H1 (cell line): ENCODE measurements at regions not wholly inside any gene's neighbourhood (a gene's known extent, or its start where the extent isn't known, plus 50 kb on each side); places are given as distances from the start of the nearest gene placed in this dataset.

Source experiments
- CTCF ChIA-PET: fragments of 300-600 bp; sonication (Branson Sonifier 250); formaldehyde crosslinking; loops from one replicate; lab custom pipeline; 2021; ENCODE audit not compliant: partially characterized antibody; lab: Charles Lee
- POLR2A ChIA-PET: fragments of 300-600 bp; sonication (Branson Sonifier 250); formaldehyde crosslinking; loops from one replicate; lab custom pipeline; 2021; ENCODE audit warnings: inconsistent platforms; ENCODE audit not compliant: partially characterized antibody; lab: Charles Lee
- DNase-seq, 2 experiments: peaks; one replicate each; pipeline versions ENCODE4 v3.0.0 to v3.0.0-alpha.2; 2010 to 2022; ENCODE audit warnings: low spot score in 2 of 2, low read depth in 1 of 2, mixed read lengths in 1 of 2
- FAIRE-seq: peaks from 2 replicates; lab custom pipeline; 2011; peaks lifted over from hg19 to GRCh38; lab: Jason Lieb, UNC
- H2AFZ ChIP-seq: 2 replicates; pipeline ENCODE4 v1.8.1; 2012; ENCODE audit warnings: low read length, inconsistent platforms
- H2AK5ac ChIP-seq: 2 replicates; pipeline ENCODE4 v1.6.1; 2013; ENCODE audit warnings: low read depth, low read length
- H2BK120ac ChIP-seq: replicated peaks from 2 replicates; pipeline ENCODE3; 2013; ENCODE audit warnings: low read depth, low read length, inconsistent platforms
- H2BK12ac ChIP-seq: 2 replicates; pipeline ENCODE4 v1.6.1; 2013; ENCODE audit warnings: low read depth, low read length
- H2BK15ac ChIP-seq: 2 replicates; pipeline ENCODE4 v1.6.1; 2013; ENCODE audit warnings: low read length
- H2BK20ac ChIP-seq: 2 replicates; pipeline ENCODE4 v1.6.1; 2013; ENCODE audit warnings: low read length
- H2BK5ac ChIP-seq: 2 replicates; pipeline ENCODE4 v1.6.1; 2013; ENCODE audit warnings: low read depth, low read length
- H3K14ac ChIP-seq: 2 replicates; pipeline ENCODE4 v1.6.1; 2013; ENCODE audit warnings: inconsistent platforms; ENCODE audit not compliant: insufficient read length
- H3K18ac ChIP-seq: 2 replicates; pipeline ENCODE4 v1.6.1; 2013; ENCODE audit warnings: low read length; ENCODE audit errors: extremely low read depth
- H3K23ac ChIP-seq: 2 replicates; pipeline ENCODE4 v1.6.1; 2013; ENCODE audit warnings: inconsistent platforms; ENCODE audit not compliant: insufficient read length
- H3K23me2 ChIP-seq: 2 replicates; pipeline ENCODE4 v1.6.1; 2013; ENCODE audit warnings: low read depth, low read length
- H3K27ac ChIP-seq: 2 replicates; pipeline ENCODE4 v1.6.1; 2011; ENCODE audit warnings: low read depth, low read length, inconsistent platforms
- H3K27me3 ChIP-seq, 4 experiments: replicated peaks in 1 of 4; 1 replicate in 1 of 4; 2 replicates in 3 of 4; pipeline versions ENCODE4 v1.6.1 to v1.8.1; 2011 to 2013; ENCODE audit warnings: low read length in 3 of 4, mild to moderate bottlenecking in 3 of 4, inconsistent platforms in 2 of 4, mixed read lengths in 2 of 4, moderate library complexity in 1 of 4; ENCODE audit not compliant: control insufficient read depth in 3 of 4, insufficient read depth in 3 of 4; ENCODE audit errors: extremely low read depth in 1 of 4
- H3K36me3 ChIP-seq, 4 experiments: 2 replicates each; pipeline versions ENCODE4 v1.6.1 to v1.8.1; 2011 to 2013; ENCODE audit warnings: mild to moderate bottlenecking in 4 of 4, low read length in 3 of 4, moderate library complexity in 2 of 4, control low read depth in 1 of 4, inconsistent platforms in 1 of 4; ENCODE audit not compliant: insufficient read depth in 4 of 4, control insufficient read depth in 2 of 4
- H3K4ac ChIP-seq: replicated peaks from 2 replicates; pipeline ENCODE3; 2013; ENCODE audit warnings: low read length, low read depth, mixed read lengths, inconsistent platforms; ENCODE audit not compliant: insufficient read length
- H3K4me1 ChIP-seq, 4 experiments: replicated peaks in 1 of 4; 1 replicate in 1 of 4; 2 replicates in 3 of 4; pipeline versions ENCODE4 v1.6.1 to v1.8.1; 2011 to 2013; ENCODE audit warnings: low read length in 3 of 4, inconsistent platforms in 2 of 4, mixed read lengths in 1 of 4; ENCODE audit not compliant: insufficient read depth in 4 of 4, control insufficient read depth in 3 of 4
- H3K4me2 ChIP-seq, 2 experiments: 2 replicates each; pipeline versions ENCODE4 v1.6.1 to v1.8.1; 2011 to 2013; ENCODE audit warnings: low read depth in 2 of 2, low read length in 2 of 2, control low read depth in 1 of 2, inconsistent platforms in 1 of 2, mild to moderate bottlenecking in 1 of 2; ENCODE audit not compliant: insufficient read depth in 1 of 2
- H3K4me3 ChIP-seq, 4 experiments: fragments of 200-600, 300-600 bp in 1 of 4; sonication (generic), shearing (Covaris generic), sonication (Bioruptor Twin) in 1 of 4; 2 replicates each; pipeline versions ENCODE4 v1.5.1 to v1.8.1; 2011 to 2016; ENCODE audit warnings: low read length in 4 of 4, low read depth in 3 of 4, control low read depth in 2 of 4, inconsistent platforms in 2 of 4, mild to moderate bottlenecking in 2 of 4, mixed read lengths in 1 of 4, moderate library complexity in 1 of 4; ENCODE audit not compliant: insufficient read depth in 2 of 4; ENCODE audit errors: extremely low read depth in 1 of 4
- H3K56ac ChIP-seq: replicated peaks from 2 replicates; pipeline ENCODE3; 2013; ENCODE audit warnings: low read depth, mild to moderate bottlenecking, mixed read lengths, low read length, inconsistent platforms; ENCODE audit not compliant: insufficient read length
- H3K79me1 ChIP-seq: 2 replicates; pipeline ENCODE4 v1.6.1; 2013; ENCODE audit warnings: low read depth, low read length, control low read depth
- H3K79me2 ChIP-seq, 2 experiments: 2 replicates each; pipeline versions ENCODE4 v1.6.1 to v1.8.1; 2012 to 2013; ENCODE audit warnings: low read length in 2 of 2, mild to moderate bottlenecking in 2 of 2, inconsistent platforms in 1 of 2; ENCODE audit not compliant: insufficient read depth in 2 of 2, control insufficient read depth in 1 of 2
- H3K9ac ChIP-seq, 4 experiments: replicated peaks in 1 of 4; 1 replicate in 1 of 4; 2 replicates in 3 of 4; pipeline versions ENCODE4 v1.6.1 to v1.8.1; 2011 to 2013; ENCODE audit warnings: low read depth in 3 of 4, low read length in 3 of 4, control low read depth in 2 of 4, mild to moderate bottlenecking in 2 of 4, moderate library complexity in 2 of 4, inconsistent platforms in 1 of 4; ENCODE audit errors: extremely low read depth in 1 of 4
- H3K9me3 ChIP-seq, 2 experiments: 2 replicates each; pipeline versions ENCODE4 v1.6.1 to v1.8.1; 2012 to 2013; ENCODE audit warnings: mild to moderate bottlenecking in 2 of 2, moderate library complexity in 2 of 2, control low read depth in 1 of 2, inconsistent platforms in 1 of 2, low read depth in 1 of 2, low read length in 1 of 2, mixed read lengths in 1 of 2; ENCODE audit not compliant: insufficient read depth in 2 of 2
- H4K20me1 ChIP-seq, 2 experiments: replicated peaks in 1 of 2; 2 replicates each; pipeline versions ENCODE3 to v1.8.1; 2011 to 2013; ENCODE audit warnings: inconsistent platforms in 2 of 2, low read length in 2 of 2, mild to moderate bottlenecking in 1 of 2; ENCODE audit not compliant: insufficient read depth in 2 of 2, control insufficient read depth in 1 of 2
- H4K5ac ChIP-seq: 2 replicates; pipeline ENCODE4 v1.6.1; 2013; ENCODE audit warnings: low read length, low read depth, mixed read lengths, inconsistent platforms; ENCODE audit not compliant: insufficient read length
- H4K8ac ChIP-seq: 2 replicates; pipeline ENCODE4 v1.8.0; 2013; ENCODE audit warnings: mild to moderate bottlenecking, moderate library complexity, low read length, inconsistent platforms; ENCODE audit not compliant: insufficient read depth; ENCODE audit errors: extremely low read depth
- H4K91ac ChIP-seq: replicated peaks from 2 replicates; pipeline ENCODE3; 2013; ENCODE audit warnings: low read length, mixed read lengths, inconsistent platforms; ENCODE audit not compliant: insufficient read length
- MAX ChIP-seq: IDR thresholded peaks from 2 replicates; pipeline ENCODE4 v1.6.1; 2012; ENCODE audit warnings: inconsistent platforms
- SIX5 ChIP-seq: IDR thresholded peaks from 2 replicates; pipeline ENCODE4 v1.6.1; 2011; ENCODE audit warnings: mild to moderate bottlenecking, low read depth, low read length

- DNase-seq (no peak), FAIRE-seq (no peak)
- H4K20me1 ChIP-seq, result no peaks in the 10 kb centered on the region
- CTCF ChIA-PET, result interaction anchor here (0.9 kb wide), 1 partner anchor 380 kb away, joined by 4 read pairs; no protein-coding TSS in a partner anchor
- no peak overlapping the region for H3K18ac ChIP-seq
- H2BK5ac ChIP-seq, result no peak overlapping the region
- no peak overlapping the region for H3K27ac ChIP-seq
- H2BK15ac ChIP-seq, result no peak overlapping the region
- no peak overlapping the region for H3K4me2 ChIP-seq
- H4K5ac ChIP-seq, result no peak overlapping the region
- H4K91ac ChIP-seq, result no peak overlapping the region
- POLR2A ChIA-PET, result no interaction called here
- H3K9me3 ChIP-seq, result no peaks in the 10 kb centered on the region
- H3K9ac ChIP-seq, result no peak overlapping the region
- H2AFZ ChIP-seq, result no peak overlapping the region
- H3K4ac ChIP-seq, result no peak overlapping the region
- H3K23ac ChIP-seq, result no peak overlapping the region
- H3K4me1 ChIP-seq, result no peaks in the 10 kb centered on the region
- H3K4me3 ChIP-seq, result no peak overlapping the region
- H3K79me2 ChIP-seq, result no peaks in the 10 kb centered on the region
- no peaks in the 10 kb centered on the region for H3K23me2 ChIP-seq
- H2BK12ac ChIP-seq, result no peak overlapping the region
- no peak overlapping the region for H4K8ac ChIP-seq
- no peak overlapping the region for H2BK120ac ChIP-seq
- H2AK5ac ChIP-seq, result no peak overlapping the region
- H3K79me1 ChIP-seq, result no peaks in the 10 kb centered on the region
- no peak overlapping the region for H3K14ac ChIP-seq
- no peak overlapping the region for H2BK20ac ChIP-seq
- H3K27me3 ChIP-seq, result no peaks in the 10 kb centered on the region
- H3K36me3 ChIP-seq, result no peaks in the 10 kb centered on the region
- no peak overlapping the region for H3K56ac ChIP-seq
- no peak for TF ChIP-seq MAX
- TF ChIP-seq SIX5, result no peak
Observed at GRCh38 chr9:13737885-13738284, 458.4 kb upstream of the MPDZ start.
